ENCODE measurements at regions not wholly inside any gene's neighbourhood (a gene's known extent, or its start where the extent isn't known, plus 50 kb on each side); places are given as distances from the start of the nearest gene placed in this dataset.

- TF ChIP-seq ZBED4 (CRISPR knock-in tag; IDR thresholded peaks at IDR 0.05; ENCODE audit: borderline replicate concordance) (no peak), ZNF234 (CRISPR knock-in tag; conservative IDR thresholded peaks at IDR 0.05) (no peak), SATB2 (CRISPR knock-in tag; IDR thresholded peaks at IDR 0.05) (no peak), THAP9 (CRISPR knock-in tag; IDR thresholded peaks at IDR 0.05; ENCODE audit: borderline replicate concordance) (no peak)
These were observed 99.2 kb upstream of the COG2 start (continued) for GRCh38 chr1:230543085-230543484.

DNA sequence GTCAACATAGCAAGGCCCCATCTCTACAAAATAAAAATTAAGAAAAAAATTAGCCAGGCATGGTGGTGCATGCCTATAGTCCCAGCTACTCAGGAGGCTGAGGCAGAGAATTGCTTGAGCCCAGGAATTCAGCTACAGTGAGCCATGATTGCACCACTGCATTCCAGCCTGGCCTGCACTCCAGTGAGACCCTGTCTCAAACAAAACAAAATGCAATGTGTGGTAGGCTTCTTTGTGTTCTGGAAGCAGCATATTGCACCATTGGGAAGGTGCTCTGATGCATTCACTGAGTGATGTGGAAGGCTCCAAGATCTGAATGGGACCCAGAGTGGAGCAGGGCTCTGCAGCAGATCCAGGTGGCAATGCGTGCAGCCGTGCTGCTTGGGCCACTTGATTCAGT, 99.6 kb upstream of the COG2 start:
- Histone ChIP-seq H2AFZ (ENCODE audit: low read length) (no peak overlapping the region), H3K9ac (ENCODE audit: insufficient read depth, low read depth, low read length) (no peak overlapping the region), H3K36me3 (replicated peaks in 1 of 2; ENCODE audit: control insufficient read depth in 1 of 2, insufficient read depth in 2 of 2, low read length in 2 of 2) (no peaks in the 10 kb centered on the region), H4K20me1 (ENCODE audit: insufficient read depth, low read length) (no peaks in the 10 kb centered on the region), H3K9me3 (ENCODE audit: low read length) (no peaks in the 10 kb centered on the region), H3K27ac (ENCODE audit: extremely low read length, insufficient read depth, low read length) (no peak overlapping the region), H3K79me2 (ENCODE audit: insufficient read depth, low read length) (no peaks in the 10 kb centered on the region), H3K4me1 (ENCODE audit: insufficient read depth, low read length) (no peaks in the 10 kb centered on the region), H3K4me3 (replicated peaks in 1 of 3; ENCODE audit: insufficient read depth in 1 of 3, low read depth in 2 of 3, low read length in 3 of 3) (no peak overlapping the region), H3K27me3 (ENCODE audit: control insufficient read depth in 1 of 2, insufficient read depth in 2 of 2, low read length in 2 of 2) (no peaks in the 10 kb centered on the region), H3K4me2 (ENCODE audit: low read depth, low read length) (no peak overlapping the region)
- DNase-seq (ENCODE audit: low spot score) (no peak), FAIRE-seq (no peak), ATAC-seq (no peak)
- ChIA-PET CTCF (ENCODE audit: low intra/inter-chr PET ratio, low total read pairs) (no interaction called here), POLR2A (no interaction called here)
- BruUV-seq (replicated peaks) = no TSS peak
- intact Hi-C loops (cut with micrococcal nuclease; ENCODE audit: unreplicated experiment) = no loop called here
- in situ Hi-C loops (cut with HindIII; ENCODE audit: extremely low pct_ligation_motif_present, low pct_unique_long_range_greater_than_20kb) = no loop called here
- TF ChIP-seq ZNF776 (CRISPR knock-in tag; IDR thresholded peaks at IDR 0.05) (no peak), BORCS8-MEF2B (CRISPR knock-in tag; IDR thresholded peaks at IDR 0.05) (no peak), ZNF577 (CRISPR knock-in tag; IDR thresholded peaks at IDR 0.05; ENCODE audit: borderline replicate concordance, low read depth) (no peak), SIN3A (IDR thresholded peaks at IDR 0.05; ENCODE audit: borderline replicate concordance, low read depth, low read length) (no peak), TBL1XR1 (IDR thresholded peaks at IDR 0.05; ENCODE audit: borderline replicate concordance, low read length, partially characterized antibody) (no peak), YY1 (IDR thresholded peaks at IDR 0.05; ENCODE audit: insufficient read depth, insufficient replicate concordance, low read depth, low read length) (no peak), ZNF564 (CRISPR knock-in tag; IDR thresholded peaks at IDR 0.05) (no peak), RARA (CRISPR knock-in tag; IDR thresholded peaks at IDR 0.05) (no peak), ZNF75D (CRISPR knock-in tag; IDR thresholded peaks at IDR 0.05; ENCODE audit: borderline replicate concordance) (no peak), GPN1 (CRISPR knock-in tag; IDR thresholded peaks at IDR 0.05; ENCODE audit: borderline replicate concordance) (no peak), NKX3-1 (CRISPR knock-in tag; IDR thresholded peaks at IDR 0.05) (no peak), SUZ12 (IDR thresholded peaks at IDR 0.05; ENCODE audit: low read depth, low read length) (no peak), ZNF644 (CRISPR knock-in tag; IDR thresholded peaks at IDR 0.05; ENCODE audit: low read depth) (no peak)
- TF ChIP-seq, protein P1, sequence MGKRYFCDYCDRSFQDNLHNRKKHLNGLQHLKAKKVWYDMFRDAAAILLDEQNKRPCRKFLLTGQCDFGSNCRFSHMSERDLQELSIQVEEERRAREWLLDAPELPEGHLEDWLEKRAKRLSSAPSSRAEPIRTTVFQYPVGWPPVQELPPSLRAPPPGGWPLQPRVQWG (CRISPR knock-in tag; IDR thresholded peaks at IDR 0.05; ENCODE audit: borderline replicate concordance, low read depth) = no peak
- WGBS (ENCODE audit: low lambda C conversion rate) = 63% methylated on average over 2 of the region's 2 CpGs

Measured in HepG2 (cell line).